Mesothelial cell of epicardium (in vitro differentiated cells): ENCODE measurements at regions not wholly inside any gene's neighbourhood (a gene's known extent, or its start where the extent isn't known, plus 50 kb on each side); places are given as distances from the start of the nearest gene placed in this dataset.
"Not testable (repeated sequence)": the region's sequence is repeated elsewhere in the genome, so short reads cannot be mapped to it uniquely, and the experiment has no call there.

Experiments
- DNase-seq, 2 experiments: peaks; one replicate each; pipeline ENCODE4 v3.0.0; 2021; ENCODE audit warnings: low spot score in 2 of 2; ENCODE audit not compliant: unreplicated experiment in 2 of 2
- H3K27ac Mint-ChIP-seq: 2 replicates; pipeline ENCODE4 v1.8.0; 2021; ENCODE audit warnings: mixed read lengths
- H3K27me3 Mint-ChIP-seq: 2 replicates; pipeline ENCODE4 v1.8.0; 2021; ENCODE audit warnings: low read depth, mixed read lengths
- H3K36me3 Mint-ChIP-seq: 2 replicates; pipeline ENCODE4 v1.8.0; 2021; ENCODE audit warnings: mixed read lengths
- H3K4me1 Mint-ChIP-seq: 2 replicates; pipeline ENCODE4 v1.8.0; 2021; ENCODE audit warnings: mixed read lengths
- H3K4me3 Mint-ChIP-seq: 2 replicates; pipeline ENCODE4 v1.8.0; 2021; ENCODE audit warnings: mild to moderate bottlenecking, moderate library complexity, mixed read lengths
- H3K9me3 Mint-ChIP-seq: 2 replicates; pipeline ENCODE4 v1.8.0; 2021; ENCODE audit warnings: mixed read lengths
- TF ChIP-seq, protein P1 (sequence below): fragments of 200-600 bp; sonication (generic); IDR thresholded peaks from one replicate; pipeline ENCODE4 v1.5.0; 2021; ENCODE audit warnings: antibody characterized with exemption; ENCODE audit not compliant: unreplicated experiment

DNA sequence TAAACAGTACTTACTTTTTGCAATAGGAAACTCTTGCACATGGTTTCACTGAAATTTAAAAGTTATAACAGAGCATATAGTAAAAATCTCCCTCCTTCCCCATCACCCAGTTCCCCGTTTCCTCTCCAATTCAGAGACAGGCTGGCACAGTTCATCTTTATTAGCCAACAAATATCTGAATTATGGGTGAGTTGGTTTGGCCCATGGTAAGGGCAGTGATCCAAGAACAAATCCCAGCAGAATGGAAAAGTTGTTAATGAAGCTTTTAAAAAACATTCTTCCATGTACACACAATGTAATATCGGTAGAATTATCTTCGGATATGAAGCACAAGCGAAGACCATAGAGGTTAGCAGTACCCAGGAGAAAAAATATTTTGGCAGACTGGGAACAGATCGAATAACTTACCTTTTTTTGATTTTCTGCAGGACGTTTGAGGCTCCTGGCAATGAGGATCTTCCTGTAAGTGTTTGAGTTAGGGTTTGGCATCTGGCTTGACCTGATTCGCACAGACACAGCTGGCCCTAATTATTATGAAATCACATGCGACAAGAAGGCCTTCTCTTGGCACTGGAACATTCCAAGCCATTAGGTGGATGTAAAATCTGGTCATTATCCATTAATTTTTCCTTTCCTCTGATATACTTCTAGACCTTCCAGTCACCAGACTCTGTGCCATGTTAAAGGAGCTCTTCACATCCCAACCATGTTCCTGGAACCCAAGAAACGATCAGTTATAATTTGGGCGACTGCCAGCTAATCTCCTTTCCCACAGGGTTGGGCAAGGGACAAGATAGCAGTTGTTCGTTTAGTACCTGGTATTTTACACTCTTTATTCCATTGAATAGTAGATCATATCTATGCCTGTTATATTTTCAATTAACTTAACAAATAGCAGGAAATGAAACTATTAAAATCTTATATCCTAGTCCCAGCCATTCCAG, 139.4 kb upstream of the TSC22D1 start:
- no peak overlapping the region for H3K27ac Mint-ChIP-seq

DNA sequence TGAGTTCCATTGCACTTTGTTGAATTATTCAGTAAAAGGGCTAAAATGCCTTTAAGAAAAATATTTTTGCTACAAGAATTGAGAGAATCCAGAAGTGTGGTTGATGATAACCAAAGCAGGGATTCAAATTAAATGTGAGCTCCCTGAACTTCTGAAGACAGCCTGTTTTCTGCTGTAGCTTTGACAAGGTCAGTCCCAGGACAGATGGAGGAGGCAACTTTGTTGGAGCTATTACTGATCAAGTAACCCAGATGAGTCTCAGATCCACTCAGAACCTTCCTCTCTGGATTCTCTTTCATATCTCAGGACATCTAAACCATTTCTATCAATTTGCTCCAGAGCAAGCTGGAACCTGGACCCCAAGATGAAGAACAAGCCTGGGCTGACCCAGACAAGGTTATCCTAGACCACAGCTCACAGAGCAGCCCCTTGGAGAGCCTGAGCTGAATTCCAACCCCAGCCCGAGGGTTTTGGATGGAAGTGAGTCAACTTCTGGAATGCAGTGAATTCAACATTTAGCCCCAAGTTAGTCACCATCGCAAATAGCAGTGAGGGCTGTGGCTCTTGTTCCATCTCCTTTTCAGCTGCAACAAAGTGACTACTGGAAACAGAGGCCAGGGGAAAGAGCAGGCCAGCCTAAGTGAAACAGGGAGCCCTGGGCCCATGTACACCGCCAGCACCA, 137.8 kb upstream of the TSC22D1 start:
- DNase-seq, result no peak
- Mint-ChIP-seq H3K4me1 (peaks cover 10% of the 10 kb centered on the region), H3K36me3 (no peaks in the 10 kb centered on the region), H3K4me3 (no peak overlapping the region), H3K9me3 (no peaks in the 10 kb centered on the region), H3K27ac (peak overlapping the region; percentile 14), H3K27me3 (no peaks in the 10 kb centered on the region)
- TF ChIP-seq, protein P1, sequence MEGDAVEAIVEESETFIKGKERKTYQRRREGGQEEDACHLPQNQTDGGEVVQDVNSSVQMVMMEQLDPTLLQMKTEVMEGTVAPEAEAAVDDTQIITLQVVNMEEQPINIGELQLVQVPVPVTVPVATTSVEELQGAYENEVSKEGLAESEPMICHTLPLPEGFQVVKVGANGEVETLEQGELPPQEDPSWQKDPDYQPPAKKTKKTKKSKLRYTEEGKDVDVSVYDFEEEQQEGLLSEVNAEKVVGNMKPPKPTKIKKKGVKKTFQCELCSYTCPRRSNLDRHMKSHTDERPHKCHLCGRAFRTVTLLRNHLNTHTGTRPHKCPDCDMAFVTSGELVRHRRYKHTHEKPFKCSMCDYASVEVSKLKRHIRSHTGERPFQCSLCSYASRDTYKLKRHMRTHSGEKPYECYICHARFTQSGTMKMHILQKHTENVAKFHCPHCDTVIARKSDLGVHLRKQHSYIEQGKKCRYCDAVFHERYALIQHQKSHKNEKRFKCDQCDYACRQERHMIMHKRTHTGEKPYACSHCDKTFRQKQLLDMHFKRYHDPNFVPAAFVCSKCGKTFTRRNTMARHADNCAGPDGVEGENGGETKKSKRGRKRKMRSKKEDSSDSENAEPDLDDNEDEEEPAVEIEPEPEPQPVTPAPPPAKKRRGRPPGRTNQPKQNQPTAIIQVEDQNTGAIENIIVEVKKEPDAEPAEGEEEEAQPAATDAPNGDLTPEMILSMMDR, result no peak

More for the DNA sequence above, 139.4 kb upstream of the TSC22D1 start:
- Mint-ChIP-seq H3K4me1 (peaks cover 10% of the 10 kb centered on the region), H3K36me3 (no peaks in the 10 kb centered on the region), H3K4me3 (no peak overlapping the region), H3K27me3 (no peaks in the 10 kb centered on the region), H3K9me3 (no peaks in the 10 kb centered on the region)
- DNase-seq, result no peak
- TF ChIP-seq, protein P1, result no peak

DNA sequence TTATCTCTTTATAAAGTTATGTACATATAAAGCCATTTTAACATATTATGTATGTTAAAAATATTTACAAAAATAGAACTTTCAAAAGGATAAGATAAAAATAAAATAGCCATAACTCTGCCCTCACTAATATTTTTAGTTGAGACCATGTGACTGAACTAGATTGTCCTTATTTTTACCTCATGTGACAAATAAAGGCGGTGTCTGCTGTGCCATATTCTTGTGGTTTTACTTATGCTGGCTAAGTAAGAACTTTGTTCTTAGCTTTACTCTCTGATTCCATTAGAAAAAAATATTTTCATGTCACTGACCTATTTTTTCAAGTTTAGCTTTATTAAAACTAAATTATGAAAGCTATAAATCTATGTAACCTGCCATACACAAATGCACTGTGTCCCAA, 135.6 kb upstream of the TSC22D1 start:
- H3K27ac Mint-ChIP-seq, result no peak overlapping the region
- TF ChIP-seq, protein P1, result no peak
- peaks cover 10% of the 10 kb centered on the region for H3K4me1 Mint-ChIP-seq
- no peak overlapping the region for H3K4me3 Mint-ChIP-seq
- peaks cover 9% of the 10 kb centered on the region for H3K9me3 Mint-ChIP-seq
- H3K27me3 Mint-ChIP-seq, result no peaks in the 10 kb centered on the region
- H3K36me3 Mint-ChIP-seq, result peaks cover 5% of the 10 kb centered on the region
- DNase-seq, result no peak

DNA sequence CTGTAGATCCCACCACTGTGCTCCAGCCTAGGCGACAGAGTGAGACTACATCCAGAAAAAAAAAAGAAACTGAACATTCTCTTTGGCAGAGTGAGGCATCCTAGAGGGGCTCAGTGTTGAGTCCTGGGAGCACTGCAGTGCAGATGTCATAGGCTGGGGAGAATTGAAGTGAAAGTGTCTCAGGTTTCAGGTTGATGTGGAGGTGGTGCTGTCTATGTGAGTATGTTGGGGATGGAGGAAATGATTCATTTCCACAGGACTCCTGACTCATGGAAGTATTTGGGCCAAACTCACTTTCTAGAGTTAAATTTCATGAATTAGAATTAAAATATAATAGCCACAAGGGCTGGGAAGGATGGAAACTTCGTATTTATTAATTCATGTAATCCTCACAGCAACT, 134.4 kb upstream of the TSC22D1 start:
- Mint-ChIP-seq H3K9me3 (peaks cover 9% of the 10 kb centered on the region), H3K4me1 (peaks cover 7% of the 10 kb centered on the region), H3K4me3 (no peak overlapping the region), H3K36me3 (peaks cover 5% of the 10 kb centered on the region), H3K27me3 (no peaks in the 10 kb centered on the region), H3K27ac (no peak overlapping the region)
- no peak for DNase-seq
- TF ChIP-seq, protein P1, result no peak

DNA sequence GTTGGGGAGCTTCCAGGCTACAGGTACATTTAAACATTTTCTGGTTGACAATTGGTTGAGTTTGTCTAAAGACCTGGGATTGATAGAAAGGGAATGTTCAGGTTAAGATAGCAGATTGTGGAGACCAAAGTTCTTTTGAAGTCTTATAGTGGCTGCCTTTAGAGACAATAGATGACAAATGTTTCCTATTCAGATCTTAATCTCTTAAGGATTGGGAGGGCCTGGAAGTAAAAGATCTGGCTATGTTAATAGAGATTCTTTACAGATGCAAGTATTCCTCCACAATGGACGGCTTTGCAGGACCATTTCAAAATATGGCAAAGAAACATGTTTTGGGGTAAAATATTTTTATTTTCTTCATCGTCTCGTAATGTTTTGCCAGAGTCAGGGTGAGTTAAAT, 128.7 kb upstream of the TSC22D1 start:
- DNase-seq, H3K27me3 Mint-ChIP-seq, H3K9me3 Mint-ChIP-seq, H3K4me1 Mint-ChIP-seq, H3K4me3 Mint-ChIP-seq, H3K27ac Mint-ChIP-seq, H3K36me3 Mint-ChIP-seq: not testable (repeated sequence)

DNA sequence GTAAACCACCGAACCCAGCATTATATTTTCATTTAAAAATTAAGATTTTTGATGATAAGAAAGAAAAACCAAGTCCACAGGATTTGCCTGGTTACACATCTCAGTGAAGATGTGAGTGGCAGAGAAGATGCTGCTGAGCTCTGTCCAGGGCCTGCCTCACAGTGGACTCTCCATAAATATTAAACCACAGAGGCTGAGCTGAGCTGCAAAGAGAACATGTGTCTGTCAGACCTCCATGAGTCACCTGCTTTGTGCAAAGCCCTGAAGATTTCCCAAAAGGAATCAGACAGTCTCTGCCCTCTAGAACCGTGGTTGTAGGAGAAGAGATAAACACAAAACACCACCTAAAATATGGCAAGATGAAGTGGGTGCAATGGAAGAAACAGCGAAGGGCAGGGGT, 127.2 kb upstream of the TSC22D1 start:
- Mint-ChIP-seq H3K36me3 (peaks cover 5% of the 10 kb centered on the region), H3K27ac (no peak overlapping the region), H3K27me3 (no peaks in the 10 kb centered on the region), H3K4me3 (no peak overlapping the region), H3K9me3 (peaks cover 9% of the 10 kb centered on the region), H3K4me1 (peaks cover 3% of the 10 kb centered on the region)
- TF ChIP-seq, protein P1, result no peak
- DNase-seq, result no peak
